H1 (cell line): ENCODE measurements at regions not wholly inside any gene's neighbourhood (a gene's known extent, or its start where the extent isn't known, plus 50 kb on each side); places are given as distances from the start of the nearest gene placed in this dataset.

ENCODE experiments used
- CTCF ChIA-PET: fragments of 300-600 bp; sonication (Branson Sonifier 250); formaldehyde crosslinking; loops from one replicate; lab custom pipeline; 2021; ENCODE audit not compliant: partially characterized antibody; lab: Charles Lee
- POLR2A ChIA-PET: fragments of 300-600 bp; sonication (Branson Sonifier 250); formaldehyde crosslinking; loops from one replicate; lab custom pipeline; 2021; ENCODE audit warnings: inconsistent platforms; ENCODE audit not compliant: partially characterized antibody; lab: Charles Lee
- DNase-seq, 2 experiments: peaks; one replicate each; pipeline versions ENCODE4 v3.0.0 to v3.0.0-alpha.2; 2010 to 2022; ENCODE audit warnings: low spot score in 2 of 2, low read depth in 1 of 2, mixed read lengths in 1 of 2
- FAIRE-seq: peaks from 2 replicates; lab custom pipeline; 2011; peaks lifted over from hg19 to GRCh38; lab: Jason Lieb, UNC
- H2AFZ ChIP-seq: 2 replicates; pipeline ENCODE4 v1.8.1; 2012; ENCODE audit warnings: low read length, inconsistent platforms
- H2AK5ac ChIP-seq: 2 replicates; pipeline ENCODE4 v1.6.1; 2013; ENCODE audit warnings: low read depth, low read length
- H2BK120ac ChIP-seq: replicated peaks from 2 replicates; pipeline ENCODE3; 2013; ENCODE audit warnings: low read depth, low read length, inconsistent platforms
- H2BK12ac ChIP-seq: 2 replicates; pipeline ENCODE4 v1.6.1; 2013; ENCODE audit warnings: low read depth, low read length
- H2BK15ac ChIP-seq: 2 replicates; pipeline ENCODE4 v1.6.1; 2013; ENCODE audit warnings: low read length
- H2BK20ac ChIP-seq: 2 replicates; pipeline ENCODE4 v1.6.1; 2013; ENCODE audit warnings: low read length
- H2BK5ac ChIP-seq: 2 replicates; pipeline ENCODE4 v1.6.1; 2013; ENCODE audit warnings: low read depth, low read length
- H3K14ac ChIP-seq: 2 replicates; pipeline ENCODE4 v1.6.1; 2013; ENCODE audit warnings: inconsistent platforms; ENCODE audit not compliant: insufficient read length
- H3K18ac ChIP-seq: 2 replicates; pipeline ENCODE4 v1.6.1; 2013; ENCODE audit warnings: low read length; ENCODE audit errors: extremely low read depth
- H3K23ac ChIP-seq: 2 replicates; pipeline ENCODE4 v1.6.1; 2013; ENCODE audit warnings: inconsistent platforms; ENCODE audit not compliant: insufficient read length
- H3K23me2 ChIP-seq: 2 replicates; pipeline ENCODE4 v1.6.1; 2013; ENCODE audit warnings: low read depth, low read length
- H3K27ac ChIP-seq: 2 replicates; pipeline ENCODE4 v1.6.1; 2011; ENCODE audit warnings: low read depth, low read length, inconsistent platforms
- H3K27me3 ChIP-seq, 4 experiments: replicated peaks in 1 of 4; 1 replicate in 1 of 4; 2 replicates in 3 of 4; pipeline versions ENCODE4 v1.6.1 to v1.8.1; 2011 to 2013; ENCODE audit warnings: low read length in 3 of 4, mild to moderate bottlenecking in 3 of 4, inconsistent platforms in 2 of 4, mixed read lengths in 2 of 4, moderate library complexity in 1 of 4; ENCODE audit not compliant: control insufficient read depth in 3 of 4, insufficient read depth in 3 of 4; ENCODE audit errors: extremely low read depth in 1 of 4
- H3K36me3 ChIP-seq, 4 experiments: 2 replicates each; pipeline versions ENCODE4 v1.6.1 to v1.8.1; 2011 to 2013; ENCODE audit warnings: mild to moderate bottlenecking in 4 of 4, low read length in 3 of 4, moderate library complexity in 2 of 4, control low read depth in 1 of 4, inconsistent platforms in 1 of 4; ENCODE audit not compliant: insufficient read depth in 4 of 4, control insufficient read depth in 2 of 4
- H3K4ac ChIP-seq: replicated peaks from 2 replicates; pipeline ENCODE3; 2013; ENCODE audit warnings: low read length, low read depth, mixed read lengths, inconsistent platforms; ENCODE audit not compliant: insufficient read length
- H3K4me1 ChIP-seq, 4 experiments: replicated peaks in 1 of 4; 1 replicate in 1 of 4; 2 replicates in 3 of 4; pipeline versions ENCODE4 v1.6.1 to v1.8.1; 2011 to 2013; ENCODE audit warnings: low read length in 3 of 4, inconsistent platforms in 2 of 4, mixed read lengths in 1 of 4; ENCODE audit not compliant: insufficient read depth in 4 of 4, control insufficient read depth in 3 of 4
- H3K4me2 ChIP-seq, 2 experiments: 2 replicates each; pipeline versions ENCODE4 v1.6.1 to v1.8.1; 2011 to 2013; ENCODE audit warnings: low read depth in 2 of 2, low read length in 2 of 2, control low read depth in 1 of 2, inconsistent platforms in 1 of 2, mild to moderate bottlenecking in 1 of 2; ENCODE audit not compliant: insufficient read depth in 1 of 2
- H3K4me3 ChIP-seq, 4 experiments: fragments of 200-600, 300-600 bp in 1 of 4; sonication (generic), shearing (Covaris generic), sonication (Bioruptor Twin) in 1 of 4; 2 replicates each; pipeline versions ENCODE4 v1.5.1 to v1.8.1; 2011 to 2016; ENCODE audit warnings: low read length in 4 of 4, low read depth in 3 of 4, control low read depth in 2 of 4, inconsistent platforms in 2 of 4, mild to moderate bottlenecking in 2 of 4, mixed read lengths in 1 of 4, moderate library complexity in 1 of 4; ENCODE audit not compliant: insufficient read depth in 2 of 4; ENCODE audit errors: extremely low read depth in 1 of 4
- H3K56ac ChIP-seq: replicated peaks from 2 replicates; pipeline ENCODE3; 2013; ENCODE audit warnings: low read depth, mild to moderate bottlenecking, mixed read lengths, low read length, inconsistent platforms; ENCODE audit not compliant: insufficient read length
- H3K79me1 ChIP-seq: 2 replicates; pipeline ENCODE4 v1.6.1; 2013; ENCODE audit warnings: low read depth, low read length, control low read depth
- H3K79me2 ChIP-seq, 2 experiments: 2 replicates each; pipeline versions ENCODE4 v1.6.1 to v1.8.1; 2012 to 2013; ENCODE audit warnings: low read length in 2 of 2, mild to moderate bottlenecking in 2 of 2, inconsistent platforms in 1 of 2; ENCODE audit not compliant: insufficient read depth in 2 of 2, control insufficient read depth in 1 of 2
- H3K9ac ChIP-seq, 4 experiments: replicated peaks in 1 of 4; 1 replicate in 1 of 4; 2 replicates in 3 of 4; pipeline versions ENCODE4 v1.6.1 to v1.8.1; 2011 to 2013; ENCODE audit warnings: low read depth in 3 of 4, low read length in 3 of 4, control low read depth in 2 of 4, mild to moderate bottlenecking in 2 of 4, moderate library complexity in 2 of 4, inconsistent platforms in 1 of 4; ENCODE audit errors: extremely low read depth in 1 of 4
- H3K9me3 ChIP-seq, 2 experiments: 2 replicates each; pipeline versions ENCODE4 v1.6.1 to v1.8.1; 2012 to 2013; ENCODE audit warnings: mild to moderate bottlenecking in 2 of 2, moderate library complexity in 2 of 2, control low read depth in 1 of 2, inconsistent platforms in 1 of 2, low read depth in 1 of 2, low read length in 1 of 2, mixed read lengths in 1 of 2; ENCODE audit not compliant: insufficient read depth in 2 of 2
- H4K20me1 ChIP-seq, 2 experiments: replicated peaks in 1 of 2; 2 replicates each; pipeline versions ENCODE3 to v1.8.1; 2011 to 2013; ENCODE audit warnings: inconsistent platforms in 2 of 2, low read length in 2 of 2, mild to moderate bottlenecking in 1 of 2; ENCODE audit not compliant: insufficient read depth in 2 of 2, control insufficient read depth in 1 of 2
- H4K5ac ChIP-seq: 2 replicates; pipeline ENCODE4 v1.6.1; 2013; ENCODE audit warnings: low read length, low read depth, mixed read lengths, inconsistent platforms; ENCODE audit not compliant: insufficient read length
- H4K8ac ChIP-seq: 2 replicates; pipeline ENCODE4 v1.8.0; 2013; ENCODE audit warnings: mild to moderate bottlenecking, moderate library complexity, low read length, inconsistent platforms; ENCODE audit not compliant: insufficient read depth; ENCODE audit errors: extremely low read depth
- H4K91ac ChIP-seq: replicated peaks from 2 replicates; pipeline ENCODE3; 2013; ENCODE audit warnings: low read length, mixed read lengths, inconsistent platforms; ENCODE audit not compliant: insufficient read length
- CHD2 ChIP-seq: IDR thresholded peaks from 2 replicates; pipeline ENCODE4 v1.6.1; 2012; ENCODE audit warnings: low read length, improper control_type of control experiment
- JUND ChIP-seq: IDR thresholded peaks from 2 replicates; pipeline ENCODE4 v1.6.1; 2011; ENCODE audit warnings: mild to moderate bottlenecking, improper control_type of control experiment, low read length
- NANOG ChIP-seq: IDR thresholded peaks from 2 replicates; pipeline ENCODE4 v1.6.1; 2011; ENCODE audit warnings: low read length, low read depth, mild to moderate bottlenecking, inconsistent platforms; ENCODE audit not compliant: insufficient read depth, poor library complexity, severe bottlenecking
- POLR2AphosphoS5 ChIP-seq: IDR thresholded peaks from 2 replicates; pipeline ENCODE4 v1.6.1; 2011; ENCODE audit warnings: low read depth, low read length
- RXRA ChIP-seq: IDR thresholded peaks from 2 replicates; pipeline ENCODE4 v1.6.1; 2011; ENCODE audit warnings: low read depth, mild to moderate bottlenecking, low read length, moderate library complexity; ENCODE audit not compliant: insufficient read depth
- SIRT6 ChIP-seq: IDR thresholded peaks from one replicate; pipeline ENCODE4 v1.7.1; 2012; ENCODE audit warnings: low read length, inconsistent platforms
- SP2 ChIP-seq: IDR thresholded peaks from 2 replicates; pipeline ENCODE4 v1.6.1; 2012; ENCODE audit warnings: mild to moderate bottlenecking, low read length, inconsistent platforms
- TEAD4 ChIP-seq: IDR thresholded peaks from 2 replicates; pipeline ENCODE4 v1.6.1; 2012; ENCODE audit warnings: low read depth, low read length, inconsistent platforms, mixed read lengths
- WGBS, 2 experiments: shearing (Covaris generic) in 1 of 2; methylation state at CpG; one replicate each; pipeline versions ENCODE4 v1.1.6 to v1.1.7; 2013 to 2015; ENCODE audit warnings: low lambda C conversion rate in 2 of 2, mixed read lengths in 2 of 2, inconsistent platforms in 1 of 2, low coverage in 1 of 2, missing lambda C conversion rate in 1 of 2; ENCODE audit not compliant: insufficient replicate concordance in 2 of 2, insufficient coverage in 1 of 2, insufficient read length in 1 of 2; ENCODE audit errors: extremely low coverage in 1 of 2, missing lambda C conversion rate in 1 of 2; 5-methylcytosine and 5-hydroxymethylcytosine counted together

DNA sequence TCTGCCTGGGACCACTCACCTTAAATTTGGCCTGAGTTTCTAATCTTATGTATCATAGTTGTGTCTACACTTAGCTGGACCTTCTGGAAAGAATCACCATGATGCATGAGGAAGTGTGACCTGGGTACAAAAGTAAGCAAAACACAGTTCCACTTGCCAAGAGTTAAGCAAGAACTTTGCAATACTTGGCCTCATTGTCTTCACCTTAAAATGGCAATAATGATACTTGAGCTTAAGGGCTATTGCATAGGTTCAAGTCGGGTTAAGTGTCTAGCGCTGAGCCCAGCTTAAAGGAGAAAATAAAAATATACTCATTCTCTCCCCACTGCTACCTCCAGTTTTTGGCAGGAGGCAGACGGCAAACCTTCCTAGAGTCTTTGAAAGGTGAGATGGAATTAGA is 133.9 kb upstream of the BMPER start:
- no peak overlapping the region for H3K4me3 ChIP-seq
- H3K79me2 ChIP-seq, result no peaks in the 10 kb centered on the region
- TF ChIP-seq SP2 (no peak), NANOG (no peak), RXRA (no peak), SIRT6 (no peak), CHD2 (no peak), POLR2AphosphoS5 (no peak), TEAD4 (no peak), JUND (no peak)
- no peak overlapping the region for H2AK5ac ChIP-seq
- H3K79me1 ChIP-seq, result no peaks in the 10 kb centered on the region
- no peak overlapping the region for H3K27ac ChIP-seq
- no peak for FAIRE-seq
- no peaks in the 10 kb centered on the region for H3K4me1 ChIP-seq
- no peaks in the 10 kb centered on the region for H3K27me3 ChIP-seq
- CTCF ChIA-PET, result interaction anchor here (0.8 to 1.8 kb wide), 6 partner anchors 12 to 117 kb away, joined by 3 to 8 read pairs (median 4); no protein-coding TSS in a partner anchor
- H4K91ac ChIP-seq, result no peak overlapping the region
- H3K4ac ChIP-seq, result no peak overlapping the region
- no peaks in the 10 kb centered on the region for H4K20me1 ChIP-seq
- H2AFZ ChIP-seq, result no peak overlapping the region
- H2BK12ac ChIP-seq, result no peak overlapping the region
- H2BK20ac ChIP-seq, result no peak overlapping the region
- POLR2A ChIA-PET, result no interaction called here
- 89% methylated on average over 3 of the region's 3 CpGs; no CpG with 5 or more reads in 1 of the 2 experiments for WGBS, 2 experiments
- no peak for DNase-seq
- H4K8ac ChIP-seq, result no peak overlapping the region
- H2BK5ac ChIP-seq, result no peak overlapping the region
- H3K4me2 ChIP-seq, result no peak overlapping the region
- H3K56ac ChIP-seq, result no peak overlapping the region
- no peak overlapping the region for H3K18ac ChIP-seq
- no peak overlapping the region for H4K5ac ChIP-seq
- H3K23ac ChIP-seq, result no peak overlapping the region
- no peak overlapping the region for H3K14ac ChIP-seq
- no peak overlapping the region for H2BK15ac ChIP-seq
- H2BK120ac ChIP-seq, result no peak overlapping the region
- H3K36me3 ChIP-seq, result no peaks in the 10 kb centered on the region; a peak in 1 of 8 replicates
- no peaks in the 10 kb centered on the region for H3K23me2 ChIP-seq
- no peak overlapping the region for H3K9ac ChIP-seq
- no peaks in the 10 kb centered on the region for H3K9me3 ChIP-seq
